K562 (cell line): ENCODE measurements at regions not wholly inside any gene's neighbourhood (a gene's known extent, or its start where the extent isn't known, plus 50 kb on each side); places are given as distances from the start of the nearest gene placed in this dataset.
A peak's percentile ranks its signal among the peaks of the same experiment; 100 is the strongest.

Experiments
- ATF2 ChIP-seq: sonication (generic); formaldehyde crosslinking; IDR thresholded peaks from 2 replicates; pipeline ENCODE4 v1.8.1; 2022; ENCODE audit warnings: missing genetic modification reagents
- CBX2 ChIP-seq: fragments of 200-600 bp; sonication (generic); IDR thresholded peaks from one replicate; pipeline ENCODE4 v1.6.1; 2012; ENCODE audit warnings: mild to moderate bottlenecking, low read length, inconsistent platforms; ENCODE audit not compliant: insufficient read depth, poor library complexity, severe bottlenecking
- HBP1 ChIP-seq: fragments of 450-650 bp; formaldehyde crosslinking; IDR thresholded peaks from 2 replicates; pipeline ENCODE4 v1.4.0; 2022; ENCODE audit warnings: missing genetic modification characterization
- HNRNPUL1 ChIP-seq: fragments of 200-400 bp; formaldehyde crosslinking; IDR thresholded peaks from 2 replicates; pipeline ENCODE4 v1.6.1; 2017; ENCODE audit warnings: low read length
- ILF3 ChIP-seq: fragments of 450-650 bp; IDR thresholded peaks from 2 replicates; pipeline ENCODE4 v1.6.1; 2018; ENCODE audit warnings: antibody characterized with exemption, mild to moderate bottlenecking, moderate library complexity, borderline replicate concordance
- KLF16 ChIP-seq: IDR thresholded peaks from 2 replicates; pipeline ENCODE4 v1.6.1; 2016; ENCODE audit warnings: antibody characterized with exemption
- MXD1 ChIP-seq: fragments of 250-450 bp; sonication (Bioruptor Pico); IDR thresholded peaks from 2 replicates; pipeline ENCODE4 v1.8.0; 2021; ENCODE audit warnings: borderline replicate concordance, mild to moderate bottlenecking, moderate library complexity; ENCODE audit not compliant: poor library complexity, severe bottlenecking
- PKNOX1 ChIP-seq: fragments of 450-650 bp; IDR thresholded peaks from 2 replicates; pipeline ENCODE4 v1.6.1; 2016
- SIRT6 ChIP-seq: IDR thresholded peaks from one replicate; pipeline ENCODE4 v1.6.1; 2012; ENCODE audit warnings: low read depth, mild to moderate bottlenecking, control low read depth, inconsistent platforms, low read length, moderate library complexity
- SOX6 ChIP-seq: fragments of 450-650 bp; IDR thresholded peaks from 2 replicates; pipeline ENCODE4 v1.6.1; 2014; ENCODE audit warnings: mild to moderate bottlenecking
- TCF7 ChIP-seq: sonication (generic); IDR thresholded peaks from 2 replicates; pipeline ENCODE4 v1.6.1; 2016; ENCODE audit warnings: antibody characterized with exemption, borderline replicate concordance
- TFE3 ChIP-seq: fragments of 450-650 bp; formaldehyde crosslinking; IDR thresholded peaks from 2 replicates; pipeline ENCODE4 v1.4.0; 2020; ENCODE audit warnings: mild to moderate bottlenecking, mixed read lengths
- VEZF1 ChIP-seq: fragments of 200-800 bp; sonication (Bioruptor generic); IDR thresholded peaks from 2 replicates; pipeline ENCODE4 v1.6.1; 2017; ENCODE audit warnings: missing genetic modification characterization, missing compliant biosample characterization
- ZBTB2 ChIP-seq: fragments of 450-650 bp; IDR thresholded peaks from 2 replicates; pipeline ENCODE4 v1.6.1; 2016; ENCODE audit warnings: antibody characterized with exemption
- ZNF274 ChIP-seq: IDR thresholded peaks from 2 replicates; pipeline ENCODE4 v1.6.1; 2011; ENCODE audit warnings: low read depth, mild to moderate bottlenecking, low read length, moderate library complexity, borderline replicate concordance
- ZNF75A ChIP-seq: fragments of 450-650 bp; formaldehyde crosslinking; IDR thresholded peaks from 2 replicates; pipeline ENCODE4 v1.4.0; 2020; ENCODE audit warnings: mild to moderate bottlenecking
- ZNF785 ChIP-seq: fragments of 250-450 bp; sonication (Bioruptor Pico); IDR thresholded peaks from 2 replicates; pipeline ENCODE4 v1.4.0; 2020; ENCODE audit warnings: mild to moderate bottlenecking

GRCh38 chr12:92341065-92341668 lies 195.5 kb upstream of the BTG1 start (continued):
- TF ChIP-seq TCF7 (no peak), ZNF274 (no peak), VEZF1 (CRISPR knock-in tag) (peak; percentile 32; the same call in 1 of the 2 replicates), ZNF785 (CRISPR knock-in tag) (no peak), KLF16 (no peak), ZBTB2 (0 out of 2 replicates have a peak, but pooled peaks have one; percentile 1), MXD1 (no peak), HBP1 (CRISPR knock-in tag) (no peak), HNRNPUL1 (no peak), PKNOX1 (peak; percentile 86), TFE3 (CRISPR knock-in tag) (no peak), SOX6 (peak; percentile 49), ATF2 (CRISPR knock-in tag) (no peak), ILF3 (no peak), SIRT6 (no peak), ZNF75A (CRISPR knock-in tag) (no peak), CBX2 (no peak)
